ENCODE measurements at regions not wholly inside any gene's neighbourhood (a gene's known extent, or its start where the extent isn't known, plus 50 kb on each side); places are given as distances from the start of the nearest gene placed in this dataset.
"Not testable (repeated sequence)": the region's sequence is repeated elsewhere in the genome, so short reads cannot be mapped to it uniquely, and the experiment has no call there.

GRCh38 chr3:157856078-157856939, 249.9 kb downstream of the SHOX2 start:
- DNase-seq, result no peak

DNA sequence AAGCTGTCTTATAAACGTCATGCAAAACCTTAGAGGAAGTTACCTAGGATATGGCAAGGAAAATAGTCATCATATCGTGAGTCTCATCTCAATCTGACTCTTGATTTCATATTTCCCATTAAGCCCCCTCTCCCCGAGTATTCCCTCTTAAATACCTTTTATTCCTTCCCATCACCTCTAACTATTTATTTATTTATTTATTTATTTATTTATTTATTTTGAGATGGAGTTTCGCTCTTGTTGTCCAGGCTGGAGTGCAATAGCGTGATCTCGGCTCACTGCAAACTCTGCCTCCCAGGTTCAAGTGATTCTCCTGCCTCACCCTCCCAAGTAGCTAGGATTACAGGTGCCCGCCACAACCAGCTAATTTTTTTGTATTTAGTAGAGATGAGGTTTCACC, 260.4 kb downstream of the SHOX2 start:
- DNase-seq, result not testable (repeated sequence)

- DNase-seq, result no peak
These were observed 261.2 kb downstream of the SHOX2 start for GRCh38 chr3:157844800-157845565.

DNA sequence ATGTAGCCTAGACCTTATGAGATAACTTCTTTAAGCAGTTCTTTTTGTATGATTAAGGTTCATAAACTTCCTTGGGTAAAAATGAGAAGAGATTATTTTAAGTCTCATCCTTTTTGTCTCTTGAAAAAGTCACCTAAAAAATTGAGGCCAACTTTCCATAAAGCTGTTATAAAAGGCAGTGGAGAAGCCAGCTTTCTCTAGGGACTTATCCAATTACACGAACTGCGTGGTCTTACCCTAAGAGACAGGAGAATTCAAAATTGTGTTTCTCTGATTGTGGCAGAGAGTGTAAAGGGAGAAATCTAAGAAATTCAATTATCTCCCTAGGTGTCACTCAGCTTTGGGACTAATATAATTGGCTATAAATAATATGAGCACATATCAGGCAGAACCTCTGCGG, 262.0 kb downstream of the SHOX2 start:
- no peak for DNase-seq

- no peak for DNase-seq
These were observed 265.2 kb downstream of the SHOX2 start for GRCh38 chr3:157841029-157841428.

GRCh38 chr3:157840564-157840963, 265.7 kb downstream of the SHOX2 start:
- DNase-seq, result no peak

DNA sequence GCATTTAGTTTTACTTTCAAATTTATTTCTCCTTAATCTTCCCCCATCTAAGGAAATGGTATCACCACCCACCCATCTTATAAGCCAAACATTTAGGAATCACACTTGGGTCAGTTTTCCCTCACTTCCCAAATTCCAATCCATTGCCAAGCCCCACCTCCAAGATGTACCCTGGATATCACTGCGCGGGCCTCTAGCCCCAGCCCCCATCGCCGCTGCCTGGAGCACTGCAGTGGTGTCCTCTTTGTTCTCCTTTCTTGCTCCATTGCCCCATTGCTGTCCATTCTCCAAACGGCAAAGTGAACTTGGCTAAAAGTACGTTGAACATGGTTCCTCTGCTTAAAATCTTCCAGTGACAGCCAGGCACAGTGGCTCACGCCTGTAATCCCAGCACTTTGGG, 267.8 kb downstream of the SHOX2 start:
- DNase-seq, result no peak

DNA sequence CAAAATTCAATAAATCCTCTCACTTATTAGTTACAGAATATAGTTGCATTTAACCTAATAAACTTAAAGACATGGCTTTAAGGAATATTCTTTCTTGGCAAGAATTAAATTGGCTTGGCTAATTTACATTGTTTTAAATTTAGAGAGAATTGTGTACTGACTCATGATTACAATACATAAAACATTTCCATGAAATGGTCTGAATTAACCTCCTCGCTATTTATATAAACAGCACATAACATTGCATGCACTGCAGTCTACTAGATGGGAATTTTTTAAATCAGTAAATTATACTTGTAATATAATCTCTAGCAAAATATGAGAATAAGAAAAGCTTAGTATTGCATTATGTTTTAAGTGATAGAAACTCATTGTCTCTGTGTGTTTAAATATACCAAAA, 268.9 kb downstream of the SHOX2 start:
- DNase-seq, result no peak

DNA sequence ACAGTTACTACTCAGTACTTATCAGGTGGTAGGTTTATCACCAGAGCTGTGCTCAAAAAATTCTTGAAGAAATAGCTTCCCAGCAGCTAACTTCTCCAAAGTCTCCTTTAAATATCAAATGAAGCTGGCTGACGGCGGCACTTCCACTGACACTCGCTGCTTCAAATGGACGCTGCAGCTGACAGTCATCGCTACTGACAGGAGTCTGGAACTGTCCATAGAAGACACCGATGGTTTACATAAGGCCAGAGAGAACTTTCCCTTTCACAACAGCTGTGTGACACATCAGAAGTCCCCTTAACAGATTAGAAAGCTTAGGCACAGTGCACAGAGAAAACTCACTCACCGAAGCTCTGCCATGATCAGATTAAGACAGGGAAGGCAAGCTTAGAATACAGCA, 270.2 kb downstream of the SHOX2 start:
- no peak for DNase-seq

- no peak for DNase-seq
These were observed 273.6 kb downstream of the SHOX2 start for GRCh38 chr3:157832588-157832987.

- DNase-seq, result no peak
These were observed 275.5 kb downstream of the SHOX2 start for GRCh38 chr3:157830556-157831236.

- DNase-seq, result no peak
These were observed 276.4 kb downstream of the SHOX2 start for GRCh38 chr3:157829786-157830185.

DNA sequence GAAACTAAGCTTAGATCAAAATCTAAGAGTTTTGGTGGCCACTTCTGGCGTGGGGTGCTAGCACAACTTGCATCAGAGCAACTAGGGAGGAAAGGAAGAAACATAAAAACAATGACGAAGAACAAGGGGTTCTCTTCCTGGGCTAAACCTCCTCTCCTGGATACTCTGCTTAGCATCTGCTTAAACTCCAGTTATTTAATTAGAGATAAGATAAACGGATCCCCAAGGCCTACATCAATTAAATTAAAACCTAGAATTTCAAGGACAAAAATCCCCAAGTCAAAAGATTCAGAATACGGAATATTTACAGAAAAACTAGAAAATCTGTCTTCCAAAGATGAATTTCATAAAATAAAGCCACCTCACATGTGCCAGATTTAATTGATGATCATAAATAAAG, 281.9 kb downstream of the SHOX2 start:
- no peak for DNase-seq

GRCh38 chr3:157823050-157823449, 283.2 kb downstream of the SHOX2 start:
- DNase-seq, result no peak

GRCh38 chr3:157820157-157820517, 286.1 kb downstream of the SHOX2 start:
- DNase-seq, result no peak

GRCh38 chr3:157819270-157820156, 286.7 kb downstream of the SHOX2 start:
- no peak for DNase-seq

- no peak for DNase-seq
These were observed 289.3 kb downstream of the SHOX2 start for GRCh38 chr3:157816896-157817295.

- DNase-seq, result no peak
These were observed 289.9 kb downstream of the SHOX2 start for GRCh38 chr3:157816296-157816695.

DNA sequence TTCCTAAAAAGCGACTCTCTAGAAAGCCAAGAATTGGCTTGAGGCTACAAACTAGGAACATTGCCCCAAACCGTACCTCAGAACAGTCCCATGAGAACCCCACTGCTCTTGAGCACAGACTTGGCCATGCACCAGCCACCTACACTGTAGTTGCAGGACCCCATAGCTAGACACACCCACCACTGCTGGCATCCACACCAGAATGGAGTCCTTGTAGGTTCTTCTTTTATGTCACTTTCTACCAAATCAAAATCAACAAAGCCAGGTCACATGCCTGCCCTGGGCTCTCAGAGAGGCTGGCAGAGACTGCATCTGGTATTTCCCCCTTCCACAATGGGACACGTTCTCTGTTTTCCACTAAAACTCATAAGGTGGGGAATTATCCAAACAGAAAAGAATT, 290.5 kb downstream of the SHOX2 start:
- no peak for DNase-seq

- no peak for DNase-seq
These were observed 295.1 kb downstream of the SHOX2 start for GRCh38 chr3:157810924-157811718.

GRCh38 chr3:157807280-157807679, 298.9 kb downstream of the SHOX2 start:
- no peak for DNase-seq

- DNase-seq, result no peak
These were observed 300.7 kb downstream of the SHOX2 start for GRCh38 chr3:157805538-157805937.

Measured in DMS79 (cell line).